Chondrocyte (in vitro differentiated cells): ENCODE measurements at regions not wholly inside any gene's neighbourhood (a gene's known extent, or its start where the extent isn't known, plus 50 kb on each side); places are given as distances from the start of the nearest gene placed in this dataset.

Source experiments
- DNase-seq: peaks from one replicate; pipeline ENCODE4 v3.0.0; 2021; ENCODE audit warnings: mixed read lengths, low spot score
- H3K27ac Mint-ChIP-seq: one replicate; pipeline ENCODE4 v1.8.0; 2021; ENCODE audit warnings: mild to moderate bottlenecking, moderate library complexity, mixed read lengths; ENCODE audit not compliant: unreplicated experiment
- H3K27me3 Mint-ChIP-seq: 2 replicates; pipeline ENCODE4 v1.8.0; 2021; ENCODE audit warnings: low read depth, mixed read lengths
- H3K36me3 Mint-ChIP-seq: 2 replicates; pipeline ENCODE4 v1.8.0; 2021; ENCODE audit warnings: low read depth, mixed read lengths
- H3K4me1 Mint-ChIP-seq: 2 replicates; pipeline ENCODE4 v1.8.0; 2021; ENCODE audit warnings: low read depth, mild to moderate bottlenecking, mixed read lengths
- H3K4me3 Mint-ChIP-seq: one replicate; pipeline ENCODE4 v1.8.0; 2021; ENCODE audit warnings: mild to moderate bottlenecking, moderate library complexity, mixed read lengths; ENCODE audit not compliant: unreplicated experiment
- H3K9me3 Mint-ChIP-seq: 2 replicates; pipeline ENCODE4 v1.8.0; 2021; ENCODE audit warnings: low read depth, mixed read lengths
- CTCF ChIP-seq: fragments of 200-600 bp; sonication (generic); IDR thresholded peaks from 2 replicates; pipeline ENCODE4 v1.5.0; 2021; ENCODE audit warnings: antibody characterized with exemption, mild to moderate bottlenecking, moderate library complexity

GRCh38 chr10:85315657-85316056, 987.3 kb downstream of the CCSER2 start:
- H3K9me3 Mint-ChIP-seq: no peaks in the 10 kb centered on the region
- no peaks in the 10 kb centered on the region for H3K27me3 Mint-ChIP-seq
- DNase-seq: no peak
- no peak for TF ChIP-seq CTCF
- no peaks in the 10 kb centered on the region for H3K36me3 Mint-ChIP-seq
- no peak overlapping the region for H3K27ac Mint-ChIP-seq
- no peak overlapping the region for H3K4me3 Mint-ChIP-seq
- H3K4me1 Mint-ChIP-seq: peaks cover 9% of the 10 kb centered on the region

GRCh38 chr10:85316276-85316675, 987.9 kb downstream of the CCSER2 start:
- H3K36me3 Mint-ChIP-seq: no peaks in the 10 kb centered on the region
- H3K27me3 Mint-ChIP-seq: no peaks in the 10 kb centered on the region
- H3K4me1 Mint-ChIP-seq: peaks cover 9% of the 10 kb centered on the region
- H3K27ac Mint-ChIP-seq: no peak overlapping the region
- no peak for TF ChIP-seq CTCF
- no peaks in the 10 kb centered on the region for H3K9me3 Mint-ChIP-seq
- H3K4me3 Mint-ChIP-seq: no peak overlapping the region
- no peak for DNase-seq

GRCh38 chr10:85317827-85318226, 989.4 kb downstream of the CCSER2 start:
- H3K9me3 Mint-ChIP-seq: no peaks in the 10 kb centered on the region
- TF ChIP-seq CTCF: peak; percentile 11
- no peak overlapping the region for H3K27ac Mint-ChIP-seq
- H3K4me1 Mint-ChIP-seq: peaks cover 9% of the 10 kb centered on the region
- no peaks in the 10 kb centered on the region for H3K36me3 Mint-ChIP-seq
- DNase-seq: no peak
- H3K27me3 Mint-ChIP-seq: no peaks in the 10 kb centered on the region
- H3K4me3 Mint-ChIP-seq: no peak overlapping the region

GRCh38 chr10:85318809-85319807, 990.7 kb downstream of the CCSER2 start:
- H3K27ac Mint-ChIP-seq: peak overlapping the region; percentile 30
- TF ChIP-seq CTCF: no peak

DNA sequence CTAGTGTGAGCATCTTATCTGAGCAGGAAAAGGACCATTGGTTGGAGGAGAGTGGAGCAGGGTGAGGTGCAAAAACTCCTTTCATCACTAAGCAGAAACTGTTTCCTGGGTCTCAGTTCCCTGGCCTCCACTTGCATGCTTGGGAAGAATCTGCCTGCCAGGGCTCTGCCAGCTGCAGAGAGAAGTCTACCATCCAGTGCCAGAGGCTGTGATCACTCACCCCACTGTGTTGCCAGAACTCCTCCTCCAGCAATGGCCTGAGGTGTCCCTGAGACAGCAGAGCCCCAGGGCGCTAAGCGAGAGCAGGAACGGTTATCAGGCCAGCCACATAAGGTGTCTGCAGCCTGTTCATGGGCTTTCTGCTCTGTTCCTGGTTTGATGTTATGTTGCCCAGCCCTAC, 991.4 kb downstream of the CCSER2 start:
- no peaks in the 10 kb centered on the region for H3K9me3 Mint-ChIP-seq
- H3K27ac Mint-ChIP-seq: no peak overlapping the region
- no peaks in the 10 kb centered on the region for H3K27me3 Mint-ChIP-seq
- DNase-seq: no peak
- no peaks in the 10 kb centered on the region for H3K36me3 Mint-ChIP-seq
- H3K4me1 Mint-ChIP-seq: peaks cover 9% of the 10 kb centered on the region
- TF ChIP-seq CTCF: no peak
- H3K4me3 Mint-ChIP-seq: no peak overlapping the region

More at GRCh38 chr10:85318809-85319807, 990.7 kb downstream of the CCSER2 start:
- DNase-seq: no peak
- Mint-ChIP-seq H3K4me3 (no peak overlapping the region), H3K27me3 (no peaks in the 10 kb centered on the region), H3K36me3 (no peaks in the 10 kb centered on the region), H3K4me1 (peaks cover 9% of the 10 kb centered on the region), H3K9me3 (no peaks in the 10 kb centered on the region)
